IgD-negative memory B cell (primary cell): ENCODE measurements at regions not wholly inside any gene's neighbourhood (a gene's known extent, or its start where the extent isn't known, plus 50 kb on each side); places are given as distances from the start of the nearest gene placed in this dataset.
"Not testable (repeated sequence)": the region's sequence is repeated elsewhere in the genome, so short reads cannot be mapped to it uniquely, and the experiment has no call there.

ENCODE experiments used
- H3K27ac Mint-ChIP-seq, 3 donors: one replicate each; pipeline ENCODE4 v1.8.0; 2020 to 2022; ENCODE audit warnings: mild to moderate bottlenecking in 3 of 3, mixed read lengths in 3 of 3, moderate library complexity in 1 of 3
- H3K27me3 Mint-ChIP-seq: one replicate; pipeline ENCODE4 v1.8.0; 2021; ENCODE audit warnings: mixed read lengths
- H3K36me3 Mint-ChIP-seq: one replicate; pipeline ENCODE4 v1.8.0; 2020; ENCODE audit warnings: mild to moderate bottlenecking, mixed read lengths
- H3K4me1 Mint-ChIP-seq, 3 donors: one replicate each; pipeline ENCODE4 v1.8.0; 2020 to 2022; ENCODE audit warnings: mixed read lengths in 3 of 3, mild to moderate bottlenecking in 1 of 3
- H3K4me3 Mint-ChIP-seq, 4 donors: one replicate each; pipeline ENCODE4 v1.8.0; 2020 to 2022; ENCODE audit warnings: mild to moderate bottlenecking in 4 of 4, mixed read lengths in 4 of 4, moderate library complexity in 3 of 4
- H3K9me3 Mint-ChIP-seq, 3 donors: one replicate each; pipeline ENCODE4 v1.8.0; 2020 to 2021; ENCODE audit warnings: mixed read lengths in 3 of 3, mild to moderate bottlenecking in 1 of 3

DNA sequence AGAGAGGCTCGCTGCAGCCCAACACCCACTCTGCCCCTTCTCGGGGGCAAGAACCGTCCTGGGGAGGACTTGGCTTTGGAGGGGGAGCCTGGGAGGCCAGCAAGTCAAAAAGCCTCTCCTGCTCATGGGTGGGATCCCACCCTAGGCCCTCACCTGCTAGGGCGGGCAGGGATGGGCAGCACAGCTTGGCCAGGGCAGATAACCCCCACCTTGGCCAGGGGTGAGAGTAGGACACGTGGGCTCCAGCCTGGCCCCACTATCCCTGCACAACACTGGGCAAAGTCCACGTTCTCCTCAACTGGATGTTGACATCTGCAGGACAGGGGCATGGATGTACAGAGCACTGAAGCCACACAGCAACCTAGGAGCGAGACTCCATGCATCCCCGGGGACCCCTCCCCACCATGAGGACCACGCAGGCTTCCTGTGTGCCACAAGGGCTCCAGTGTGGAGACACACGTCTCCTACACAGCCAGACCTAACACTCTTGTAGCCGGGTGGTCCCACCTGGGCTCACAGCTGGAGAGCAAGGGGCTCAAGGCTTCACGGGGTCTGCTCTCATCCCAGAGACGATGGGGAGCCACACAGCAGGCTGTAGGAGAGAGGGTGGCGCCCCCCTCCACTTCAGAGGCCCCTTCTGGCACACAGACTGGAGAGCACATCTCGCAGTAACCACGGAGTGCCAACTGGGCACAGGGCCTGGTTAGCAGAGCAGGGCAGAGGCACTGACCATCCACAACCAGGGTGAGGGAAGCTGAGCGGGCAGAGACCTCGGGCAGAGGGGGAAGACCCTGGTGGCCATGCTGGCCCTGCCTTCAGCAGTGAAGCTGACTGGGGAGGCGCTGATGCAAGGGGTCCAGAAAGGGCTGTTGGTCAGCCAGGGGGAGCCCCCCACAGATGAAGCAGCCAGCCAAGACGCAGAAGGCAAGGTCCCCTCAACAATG, 171.1 kb downstream of the CRYBB2 start:
- Mint-ChIP-seq H3K9me3 (no peaks in the 10 kb centered on the region), H3K4me3 (no peak overlapping the region), H3K36me3 (peaks cover 3% of the 10 kb centered on the region), H3K4me1 (peaks cover 26 to 31% (median 28%) of the 10 kb centered on the region in 3 donors), H3K27me3 (no peaks in the 10 kb centered on the region), H3K27ac (no peak overlapping the region)

GRCh38 chr22:25392584-25392983, 171.9 kb upstream of the GRK3 start:
- peaks cover 23 to 31% (median 29%) of the 10 kb centered on the region in 3 donors for H3K4me1 Mint-ChIP-seq

GRCh38 chr22:25393121-25393805, 171.2 kb upstream of the GRK3 start:
- Mint-ChIP-seq H3K9me3 (no peaks in the 10 kb centered on the region), H3K36me3 (no peaks in the 10 kb centered on the region), H3K27ac (peak overlapping the region in 1 of 3 donors; percentile 46), H3K27me3 (no peaks in the 10 kb centered on the region), H3K4me3 (peak overlapping the region in 1 of 4 donors; percentile 22), H3K4me1 (peaks cover 25 to 29% (median 28%) of the 10 kb centered on the region in 3 donors)

More at GRCh38 chr22:25392584-25392983, 171.9 kb upstream of the GRK3 start:
- Mint-ChIP-seq H3K27me3 (no peaks in the 10 kb centered on the region), H3K27ac (peak overlapping the region in 1 of 3 donors; percentile 31), H3K9me3 (no peaks in the 10 kb centered on the region), H3K36me3 (no peaks in the 10 kb centered on the region), H3K4me3 (no peak overlapping the region)

- Mint-ChIP-seq H3K4me3 (no peak overlapping the region), H3K27ac (no peak overlapping the region)
Observed at GRCh38 chr22:25395468-25395867, 169.0 kb upstream of the GRK3 start.

GRCh38 chr22:25395915-25396314, 168.6 kb upstream of the GRK3 start:
- H3K27ac Mint-ChIP-seq = no peak overlapping the region
- peaks cover 15 to 16% (median 16%) of the 10 kb centered on the region in 3 donors for H3K4me1 Mint-ChIP-seq
- H3K4me3 Mint-ChIP-seq = no peak overlapping the region
- H3K36me3 Mint-ChIP-seq = no peaks in the 10 kb centered on the region
- no peaks in the 10 kb centered on the region for H3K27me3 Mint-ChIP-seq
- H3K9me3 Mint-ChIP-seq = no peaks in the 10 kb centered on the region

More at GRCh38 chr22:25395468-25395867, 169.0 kb upstream of the GRK3 start:
- no peaks in the 10 kb centered on the region for H3K9me3 Mint-ChIP-seq
- H3K27me3 Mint-ChIP-seq = no peaks in the 10 kb centered on the region
- H3K36me3 Mint-ChIP-seq = no peaks in the 10 kb centered on the region
- H3K4me1 Mint-ChIP-seq = peaks cover 14 to 16% (median 15%) of the 10 kb centered on the region in 3 donors

DNA sequence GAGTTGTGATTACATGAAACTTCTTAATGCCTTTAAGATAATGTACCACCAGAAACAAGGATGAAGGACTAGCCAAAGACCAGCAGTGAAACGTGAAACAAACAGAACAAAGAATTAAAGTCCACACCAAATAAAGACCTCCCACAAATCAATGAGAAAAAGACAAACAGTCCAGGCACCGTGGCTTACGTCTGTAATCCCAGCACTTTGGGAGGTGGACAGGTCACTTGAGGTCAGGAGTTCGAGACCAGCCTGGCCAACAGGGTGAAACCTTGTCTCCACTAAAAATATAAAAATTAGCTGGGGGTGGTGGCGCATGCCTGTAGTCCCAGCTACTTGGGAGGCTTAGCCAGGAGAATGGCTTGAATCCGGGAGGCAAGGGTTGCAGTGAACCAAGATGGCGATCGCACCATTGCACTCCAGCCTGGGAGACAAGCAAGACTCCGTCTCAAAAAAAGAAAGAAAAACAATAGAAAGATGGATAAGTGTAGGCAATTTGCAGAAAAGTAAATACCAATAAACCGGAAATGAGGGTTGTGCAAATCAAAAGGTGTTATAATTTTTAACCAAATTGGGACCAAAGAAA, 167.8 kb upstream of the GRK3 start:
- H3K36me3 Mint-ChIP-seq = no peaks in the 10 kb centered on the region
- H3K27me3 Mint-ChIP-seq = no peaks in the 10 kb centered on the region
- peaks cover 16 to 19% (median 18%) of the 10 kb centered on the region in 3 donors for H3K4me1 Mint-ChIP-seq
- H3K4me3 Mint-ChIP-seq = no peak overlapping the region
- no peak overlapping the region for H3K27ac Mint-ChIP-seq
- H3K9me3 Mint-ChIP-seq = no peaks in the 10 kb centered on the region

- Mint-ChIP-seq H3K4me1 (peaks cover 24 to 25% (median 25%) of the 10 kb centered on the region in 3 donors), H3K27ac (no peak overlapping the region), H3K4me3 (peak overlapping the region in 1 of 4 donors; percentile 83), H3K36me3 (no peaks in the 10 kb centered on the region), H3K27me3 (no peaks in the 10 kb centered on the region), H3K9me3 (no peaks in the 10 kb centered on the region)
Observed at GRCh38 chr22:25397616-25398015, 166.9 kb upstream of the GRK3 start.

DNA sequence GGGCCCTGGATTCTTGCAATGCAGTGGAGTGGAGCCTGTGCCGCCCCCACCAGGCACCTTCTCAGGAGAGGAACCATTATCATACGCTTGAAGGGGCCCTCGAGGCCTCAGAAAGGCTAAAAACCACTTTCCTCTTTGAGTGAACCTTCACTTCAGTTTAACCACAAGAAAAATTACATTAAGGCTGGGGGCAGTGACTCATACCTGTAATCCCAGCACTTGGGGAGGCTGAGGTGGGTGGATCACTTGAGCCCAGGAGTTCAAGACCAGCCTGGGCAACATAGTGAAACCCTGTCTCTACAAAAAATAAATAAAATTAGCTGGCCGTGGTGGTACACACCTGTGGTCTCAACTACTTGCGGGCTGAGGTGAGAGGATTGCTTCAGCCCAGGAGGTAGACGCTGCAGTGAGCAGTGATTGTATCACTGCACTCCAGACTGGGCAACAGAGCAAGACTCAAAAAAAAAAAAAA, 165.8 kb upstream of the GRK3 start:
- H3K4me3 Mint-ChIP-seq = peak overlapping the region in 3 of 4 donors; percentile 23 to 75 (median 43)
- not testable (repeated sequence) for H3K9me3 Mint-ChIP-seq, H3K36me3 Mint-ChIP-seq, H3K27me3 Mint-ChIP-seq
- H3K27ac Mint-ChIP-seq = peak overlapping the region in 1 of 3 donors; percentile 16
- peaks cover 29 to 34% (median 32%) of the 10 kb centered on the region in 3 donors for H3K4me1 Mint-ChIP-seq

DNA sequence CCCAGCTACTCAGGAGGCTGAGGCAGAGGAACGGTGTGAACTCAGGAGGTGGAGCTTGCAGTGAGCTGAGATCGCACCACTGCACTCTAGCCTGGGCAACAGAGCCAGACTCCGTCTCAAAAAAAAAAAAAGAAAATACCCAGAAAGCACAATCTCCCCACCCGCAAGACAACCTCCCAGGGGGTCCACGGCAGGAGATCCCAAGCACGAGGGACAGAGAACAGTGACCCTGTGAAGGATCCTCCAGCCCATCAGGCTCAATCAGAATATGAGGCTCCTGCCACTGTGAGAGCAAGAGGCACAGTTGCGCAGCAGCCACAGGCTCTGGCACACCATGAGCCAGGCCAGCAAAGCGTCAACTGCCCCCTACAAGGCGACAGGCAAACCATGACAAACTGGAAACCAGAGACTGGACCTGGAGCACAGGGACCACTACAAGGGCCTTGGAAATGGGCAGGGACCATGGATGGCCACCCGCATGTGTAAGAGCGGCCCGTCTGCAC, 164.8 kb upstream of the GRK3 start:
- H3K4me1 Mint-ChIP-seq = peaks cover 35 to 40% (median 39%) of the 10 kb centered on the region in 3 donors
- no peaks in the 10 kb centered on the region for H3K27me3 Mint-ChIP-seq
- H3K36me3 Mint-ChIP-seq = no peaks in the 10 kb centered on the region
- no peak overlapping the region for H3K27ac Mint-ChIP-seq
- peak overlapping the region in 3 of 4 donors; percentile 12 to 60 (median 28) for H3K4me3 Mint-ChIP-seq
- no peaks in the 10 kb centered on the region for H3K9me3 Mint-ChIP-seq

GRCh38 chr22:25402160-25402500, 162.3 kb upstream of the GRK3 start:
- H3K36me3 Mint-ChIP-seq = no peaks in the 10 kb centered on the region
- H3K27me3 Mint-ChIP-seq = no peaks in the 10 kb centered on the region
- H3K4me1 Mint-ChIP-seq = peaks cover 32 to 34% (median 34%) of the 10 kb centered on the region in 3 donors
- H3K9me3 Mint-ChIP-seq = no peaks in the 10 kb centered on the region
- H3K27ac Mint-ChIP-seq = peak overlapping the region; percentile 30 to 86 (median 40)
- H3K4me3 Mint-ChIP-seq = peak overlapping the region; percentile 26 to 80 (median 70)

GRCh38 chr22:25402501-25403283, 161.8 kb upstream of the GRK3 start:
- peaks cover 29 to 33% (median 30%) of the 10 kb centered on the region in 3 donors for H3K4me1 Mint-ChIP-seq
- H3K36me3 Mint-ChIP-seq = no peaks in the 10 kb centered on the region
- H3K27ac Mint-ChIP-seq = peak overlapping the region; percentile 30 to 87 (median 40)
- no peaks in the 10 kb centered on the region for H3K27me3 Mint-ChIP-seq
- peak overlapping the region; percentile 26 to 95 (median 79) for H3K4me3 Mint-ChIP-seq
- H3K9me3 Mint-ChIP-seq = no peaks in the 10 kb centered on the region

GRCh38 chr22:25403284-25403810, 161.1 kb upstream of the GRK3 start:
- Mint-ChIP-seq H3K27ac (peak overlapping the region; percentile 24 to 70 (median 50)), H3K4me3 (peak overlapping the region; percentile 84 to 95 (median 92)), H3K4me1 (peaks cover 29 to 32% (median 30%) of the 10 kb centered on the region in 3 donors), H3K36me3 (no peaks in the 10 kb centered on the region), H3K9me3 (no peaks in the 10 kb centered on the region), H3K27me3 (no peaks in the 10 kb centered on the region)

DNA sequence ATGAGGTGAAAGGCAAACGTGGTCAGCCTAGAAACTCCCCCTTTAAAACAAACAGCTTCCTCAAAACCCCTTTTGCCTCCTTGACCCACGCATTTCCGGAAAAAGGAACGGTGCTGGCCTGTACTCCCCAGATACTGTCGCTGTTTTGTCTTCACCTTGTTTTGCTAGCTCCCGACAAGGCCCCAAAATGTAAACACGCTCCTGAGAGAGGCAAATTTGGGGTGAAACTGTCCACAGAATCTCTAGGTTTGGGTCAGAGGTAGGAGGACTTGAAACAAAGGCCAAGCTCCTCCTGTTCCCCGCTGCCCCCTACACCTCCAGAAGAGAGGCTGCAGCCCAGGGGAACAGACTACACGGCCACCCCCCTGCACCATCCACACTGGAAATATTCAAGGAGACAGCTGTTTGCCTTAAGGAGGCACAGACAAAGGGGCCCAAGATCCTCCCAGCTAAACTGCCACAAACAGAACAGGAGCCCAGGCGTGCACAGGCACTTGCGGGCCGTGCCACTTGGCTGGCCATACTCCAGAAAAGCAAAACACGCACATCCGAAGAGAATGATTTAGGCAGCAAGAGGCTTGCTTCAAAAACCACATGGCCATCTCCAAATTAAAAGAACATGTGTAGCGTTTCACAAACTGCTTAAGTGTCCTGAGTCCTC, 160.5 kb upstream of the GRK3 start:
- no peaks in the 10 kb centered on the region for H3K9me3 Mint-ChIP-seq
- no peaks in the 10 kb centered on the region for H3K27me3 Mint-ChIP-seq
- H3K36me3 Mint-ChIP-seq = no peaks in the 10 kb centered on the region
- H3K4me1 Mint-ChIP-seq = peaks cover 28 to 30% (median 29%) of the 10 kb centered on the region in 3 donors
- H3K4me3 Mint-ChIP-seq = peak overlapping the region; percentile 84 to 95 (median 92)
- peak overlapping the region; percentile 24 to 70 (median 50) for H3K27ac Mint-ChIP-seq
